Natural killer cell (primary cell): ENCODE measurements at regions not wholly inside any gene's neighbourhood (a gene's known extent, or its start where the extent isn't known, plus 50 kb on each side); places are given as distances from the start of the nearest gene placed in this dataset.

Experiments used
- ATAC-seq, 3 donors: fragments of 150-1000 bp in 2 of 3; fragments of 200-7000 bp in 1 of 3; cut with Tn5 transposase; 1 replicate in 1 of 3; 2 replicates in 2 of 3; pipeline ENCODE4 v1.10.0; 2021; ENCODE audit warnings: mild to moderate bottlenecking in 2 of 3, moderate library complexity in 2 of 3
- DNase-seq, 2 donors: peaks; one replicate each; pipeline versions ENCODE4 v3.0.0 to v3.0.0-alpha.2; 2013 to 2021; ENCODE audit warnings: mixed read lengths in 1 of 2
- H3K27ac ChIP-seq: one replicate; pipeline ENCODE4 v1.5.1; 2013; ENCODE audit warnings: mild to moderate bottlenecking, low read length
- H3K27me3 ChIP-seq: one replicate; pipeline ENCODE4 v1.6.1; 2013; ENCODE audit warnings: low read length; ENCODE audit not compliant: control insufficient read depth, insufficient read depth
- H3K36me3 ChIP-seq: one replicate; pipeline ENCODE4 v1.6.1; 2013; ENCODE audit warnings: low read length; ENCODE audit not compliant: control insufficient read depth, insufficient read depth
- H3K4me1 ChIP-seq: one replicate; pipeline ENCODE4 v1.6.1; 2013; ENCODE audit warnings: low read length; ENCODE audit not compliant: control insufficient read depth, insufficient read depth
- H3K4me3 ChIP-seq: one replicate; pipeline ENCODE4 v1.5.1; 2013; ENCODE audit warnings: low read length
- H3K9me3 ChIP-seq: one replicate; pipeline ENCODE4 v1.6.1; 2013; ENCODE audit warnings: low read length; ENCODE audit not compliant: control insufficient read depth, insufficient read depth
- H3K27ac Mint-ChIP-seq, 2 donors: one replicate each; pipeline ENCODE4 v1.8.0; 2022; ENCODE audit warnings: mild to moderate bottlenecking in 2 of 2, mixed read lengths in 2 of 2, moderate library complexity in 1 of 2
- H3K27me3 Mint-ChIP-seq, 2 donors: one replicate each; pipeline ENCODE4 v1.8.0; 2022; ENCODE audit warnings: low read depth in 2 of 2, mixed read lengths in 2 of 2
- H3K36me3 Mint-ChIP-seq: one replicate; pipeline ENCODE4 v1.8.0; 2022; ENCODE audit warnings: mixed read lengths
- H3K4me1 Mint-ChIP-seq, 2 donors: one replicate each; pipeline ENCODE4 v1.8.0; 2022; ENCODE audit warnings: mixed read lengths in 2 of 2
- H3K4me3 Mint-ChIP-seq: one replicate; pipeline ENCODE4 v1.8.0; 2022; ENCODE audit warnings: mild to moderate bottlenecking, moderate library complexity, mixed read lengths
- H3K9me3 Mint-ChIP-seq, 2 donors: one replicate each; pipeline ENCODE4 v1.8.0; 2022; ENCODE audit warnings: mixed read lengths in 2 of 2
- WGBS: methylation state at CpG from one replicate; pipeline ENCODE4 v1.1.7; 2013; ENCODE audit warnings: missing lambda C conversion rate; ENCODE audit not compliant: insufficient coverage; 5-methylcytosine and 5-hydroxymethylcytosine counted together
- intact Hi-C: fragments of 100-400 bp; cut with micrococcal nuclease; formaldehyde crosslinking; loops from one replicate; pipeline ENCODE4 v1.14.2; 2022
- TF ChIP-seq, protein P1 (sequence below): fragments of 200-600 bp; IDR thresholded peaks from one replicate; pipeline ENCODE4 v1.8.0; 2022; ENCODE audit warnings: antibody characterized with exemption

DNA sequence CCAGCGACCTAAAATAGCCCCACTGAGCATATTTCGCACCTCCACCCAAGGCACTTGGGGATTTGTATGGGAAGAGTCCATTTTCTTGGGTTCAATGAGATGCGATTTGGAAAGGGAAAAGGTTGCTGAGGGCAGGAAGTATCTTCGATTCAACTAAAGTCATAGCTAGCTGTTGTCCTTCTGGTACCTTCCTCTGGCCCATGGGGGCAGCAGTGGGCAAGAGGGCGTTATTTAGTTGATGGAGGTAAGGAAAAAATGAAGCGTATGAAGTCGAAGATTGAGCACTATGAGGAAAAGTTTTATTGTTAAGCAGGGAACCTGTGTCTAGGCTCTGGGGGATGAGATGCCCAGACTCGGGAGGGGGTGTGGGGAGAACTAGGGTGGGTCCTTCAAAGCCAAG lies 135.4 kb downstream of the EVX1 start:
- TF ChIP-seq, protein P1, sequence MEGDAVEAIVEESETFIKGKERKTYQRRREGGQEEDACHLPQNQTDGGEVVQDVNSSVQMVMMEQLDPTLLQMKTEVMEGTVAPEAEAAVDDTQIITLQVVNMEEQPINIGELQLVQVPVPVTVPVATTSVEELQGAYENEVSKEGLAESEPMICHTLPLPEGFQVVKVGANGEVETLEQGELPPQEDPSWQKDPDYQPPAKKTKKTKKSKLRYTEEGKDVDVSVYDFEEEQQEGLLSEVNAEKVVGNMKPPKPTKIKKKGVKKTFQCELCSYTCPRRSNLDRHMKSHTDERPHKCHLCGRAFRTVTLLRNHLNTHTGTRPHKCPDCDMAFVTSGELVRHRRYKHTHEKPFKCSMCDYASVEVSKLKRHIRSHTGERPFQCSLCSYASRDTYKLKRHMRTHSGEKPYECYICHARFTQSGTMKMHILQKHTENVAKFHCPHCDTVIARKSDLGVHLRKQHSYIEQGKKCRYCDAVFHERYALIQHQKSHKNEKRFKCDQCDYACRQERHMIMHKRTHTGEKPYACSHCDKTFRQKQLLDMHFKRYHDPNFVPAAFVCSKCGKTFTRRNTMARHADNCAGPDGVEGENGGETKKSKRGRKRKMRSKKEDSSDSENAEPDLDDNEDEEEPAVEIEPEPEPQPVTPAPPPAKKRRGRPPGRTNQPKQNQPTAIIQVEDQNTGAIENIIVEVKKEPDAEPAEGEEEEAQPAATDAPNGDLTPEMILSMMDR: no peak
- H3K27ac Mint-ChIP-seq: no peak overlapping the region
- DNase-seq: no peak
- intact Hi-C loops: no loop called here
- Histone ChIP-seq H3K9me3 (no peaks in the 10 kb centered on the region), H3K4me3 (no peak overlapping the region), H3K4me1 (no peaks in the 10 kb centered on the region), H3K36me3 (no peaks in the 10 kb centered on the region), H3K27ac (no peak overlapping the region), H3K27me3 (no peaks in the 10 kb centered on the region)
- H3K36me3 Mint-ChIP-seq: no peaks in the 10 kb centered on the region
- no peak overlapping the region for H3K4me3 Mint-ChIP-seq
- peaks cover 5 to 40% of the 10 kb centered on the region in 2 donors for H3K27me3 Mint-ChIP-seq
- ATAC-seq: no peak
- no peaks in the 10 kb centered on the region for H3K4me1 Mint-ChIP-seq
- WGBS: 85% methylated on average over 8 of the region's 8 CpGs
- no peaks in the 10 kb centered on the region for H3K9me3 Mint-ChIP-seq

DNA sequence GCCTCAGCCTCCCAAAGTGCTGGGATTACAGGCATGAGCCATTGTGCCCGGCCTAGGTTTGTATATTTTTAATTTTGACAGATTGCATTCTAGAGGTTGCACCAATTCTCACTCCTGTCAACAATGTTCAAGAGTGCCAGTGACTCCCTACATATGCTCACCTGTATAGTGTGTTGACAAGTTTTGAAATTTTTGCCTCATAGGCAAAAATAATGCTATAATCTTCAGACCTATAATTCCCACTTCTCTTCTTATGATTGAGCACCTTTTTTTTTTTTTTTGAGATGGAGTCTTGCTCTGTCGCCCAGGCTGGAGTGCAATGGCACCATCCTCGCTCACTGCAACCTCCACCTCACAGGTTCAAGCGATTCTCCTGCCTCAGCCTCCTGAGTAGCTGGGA lies 139.7 kb downstream of the EVX1 start:
- peaks cover 15 to 16% of the 10 kb centered on the region in 2 donors for H3K27me3 Mint-ChIP-seq
- H3K27ac ChIP-seq: no peak overlapping the region
- 85% methylated on average over 3 of the region's 4 CpGs for WGBS
- no peaks in the 10 kb centered on the region for H3K9me3 ChIP-seq
- no peaks in the 10 kb centered on the region for H3K4me1 Mint-ChIP-seq
- H3K4me1 ChIP-seq: no peaks in the 10 kb centered on the region
- no peaks in the 10 kb centered on the region for H3K36me3 ChIP-seq
- H3K4me3 ChIP-seq: no peak overlapping the region
- H3K9me3 Mint-ChIP-seq: no peaks in the 10 kb centered on the region
- H3K4me3 Mint-ChIP-seq: no peak overlapping the region
- H3K27me3 ChIP-seq: peaks cover 2% of the 10 kb centered on the region
- TF ChIP-seq, protein P1: no peak
- no peak overlapping the region for H3K27ac Mint-ChIP-seq
- intact Hi-C loops: no loop called here
- ATAC-seq (no peak), DNase-seq (no peak)
- H3K36me3 Mint-ChIP-seq: no peaks in the 10 kb centered on the region

DNA sequence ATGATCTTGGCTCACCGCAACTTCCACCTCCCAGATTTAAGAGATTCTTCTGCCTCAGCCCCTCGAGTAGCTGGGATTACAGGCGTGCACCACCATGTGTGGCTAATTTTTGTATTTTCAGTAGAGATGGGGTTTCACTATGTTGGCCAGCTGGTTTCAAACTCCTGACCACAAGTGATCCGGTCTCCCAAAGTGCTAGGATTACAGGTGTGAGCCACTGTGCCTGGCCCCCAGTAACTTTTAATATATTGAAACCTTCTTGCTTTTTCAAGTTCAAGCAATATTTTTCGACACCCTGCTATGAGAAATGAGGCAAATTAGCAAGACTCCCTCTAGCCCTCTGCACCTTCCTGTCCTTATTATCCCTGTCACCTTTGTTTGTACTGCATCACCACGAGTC lies 144.0 kb downstream of the EVX1 start:
- H3K36me3 Mint-ChIP-seq: no peaks in the 10 kb centered on the region
- intact Hi-C loops: no loop called here
- WGBS: 90% methylated on average over 6 of the region's 6 CpGs
- H3K4me3 Mint-ChIP-seq: no peak overlapping the region
- TF ChIP-seq, protein P1: no peak
- DNase-seq (no peak), ATAC-seq (no peak)
- no peak overlapping the region for H3K27ac Mint-ChIP-seq
- no peaks in the 10 kb centered on the region for H3K9me3 Mint-ChIP-seq
- peaks cover 21 to 34% of the 10 kb centered on the region in 2 donors for H3K27me3 Mint-ChIP-seq
- Histone ChIP-seq H3K27me3 (peaks cover 2% of the 10 kb centered on the region), H3K36me3 (no peaks in the 10 kb centered on the region), H3K4me1 (no peaks in the 10 kb centered on the region), H3K4me3 (no peak overlapping the region), H3K9me3 (no peaks in the 10 kb centered on the region), H3K27ac (no peak overlapping the region)
- no peaks in the 10 kb centered on the region for H3K4me1 Mint-ChIP-seq

DNA sequence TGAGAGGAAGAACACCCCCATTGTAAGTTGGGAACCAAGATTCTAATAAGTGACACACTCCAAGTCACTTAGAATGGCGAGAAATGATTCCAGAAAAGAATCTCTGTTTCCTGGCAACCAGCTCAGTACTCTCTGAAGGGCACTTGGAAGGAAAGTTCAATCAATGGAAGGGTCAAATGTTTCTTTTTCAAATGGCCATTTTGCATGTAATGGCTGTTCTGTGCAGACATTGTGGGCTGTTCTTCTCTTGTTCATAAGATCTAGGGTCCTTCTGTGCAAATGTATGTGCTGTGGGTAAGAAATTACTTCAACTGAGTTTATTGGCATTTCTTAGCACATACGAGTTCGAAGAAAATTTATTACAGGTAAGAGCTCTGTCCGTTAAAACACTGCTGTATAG lies 145.3 kb downstream of the EVX1 start:
- TF ChIP-seq, protein P1: no peak
- intact Hi-C loops: no loop called here
- WGBS: 85% methylated on average over 4 of the region's 4 CpGs
- no peak for ATAC-seq
- Histone ChIP-seq H3K27ac (no peak overlapping the region), H3K4me1 (no peaks in the 10 kb centered on the region), H3K4me3 (no peak overlapping the region), H3K36me3 (no peaks in the 10 kb centered on the region), H3K9me3 (no peaks in the 10 kb centered on the region), H3K27me3 (peaks cover 2% of the 10 kb centered on the region)
- no peaks in the 10 kb centered on the region for H3K4me1 Mint-ChIP-seq
- no peak overlapping the region for H3K27ac Mint-ChIP-seq
- no peak overlapping the region for H3K4me3 Mint-ChIP-seq
- DNase-seq: no peak
- no peaks in the 10 kb centered on the region for H3K9me3 Mint-ChIP-seq
- peaks cover 21 to 35% of the 10 kb centered on the region in 2 donors for H3K27me3 Mint-ChIP-seq
- no peaks in the 10 kb centered on the region for H3K36me3 Mint-ChIP-seq
